HCT116 (cell line): ENCODE measurements at regions not wholly inside any gene's neighbourhood (a gene's known extent, or its start where the extent isn't known, plus 50 kb on each side); places are given as distances from the start of the nearest gene placed in this dataset.

Source experiments
- ATAC-seq: fragments of 200-7000 bp; cut with Tn5 transposase; 2 replicates; pipeline ENCODE4 v1.9.1; 2020; ENCODE audit warnings: mild to moderate bottlenecking, moderate library complexity
- BruUV-seq: library from RNA; stranded (reverse); fragments of 400-500 nt; replicated peaks from 2 replicates; lab custom pipeline; 2021; lab: Mats Ljungman, UMichigan
- CTCF ChIA-PET: fragments of 300-600 bp; sonication (Branson Sonifier 250); formaldehyde crosslinking; loops from one replicate; lab custom pipeline; 2021; ENCODE audit warnings: antibody characterized with exemption; lab: Charles Lee
- POLR2A ChIA-PET: fragments of 300-600, 350-600 bp; sonication (Branson Sonifier 250); formaldehyde crosslinking; loops from one replicate; lab custom pipeline; 2021; ENCODE audit warnings: antibody characterized with exemption; lab: Charles Lee
- RAD21 ChIA-PET, 2 experiments: fragments of 300-600 bp; sonication (Branson Sonifier 250); formaldehyde crosslinking; loops; one replicate each; lab custom pipeline; 2023; ENCODE audit warnings: low total read pairs in 2 of 2; ENCODE audit not compliant: uncharacterized antibody in 2 of 2, unreplicated experiment in 2 of 2, low non-redundant PET in 1 of 2; lab: Charles Lee
- DNase-seq: peaks from one replicate; pipeline ENCODE4 v3.0.0-alpha.2; 2010; ENCODE audit warnings: low read depth, low spot score
- H2AFZ ChIP-seq: fragments of 200-600 bp; shearing (Covaris generic), sonication (generic); 2 replicates; pipeline ENCODE4 v1.6.1; 2017; ENCODE audit warnings: low read depth, mixed run types, mixed read lengths, antibody characterized with exemption, low read length; ENCODE audit not compliant: poor library complexity, severe bottlenecking
- H3K27ac ChIP-seq: 2 replicates; pipeline ENCODE4 v1.5.1; 2012; ENCODE audit warnings: low read depth, low read length
- H3K27me3 ChIP-seq: fragments of 200-600 bp; sonication (generic); 2 replicates; pipeline ENCODE4 v1.6.1; 2016; ENCODE audit warnings: mixed run types, low read length, mixed read lengths; ENCODE audit not compliant: insufficient read depth
- H3K36me3 ChIP-seq, 2 experiments: fragments of 200-500 bp in 1 of 2; fragments of 200-600 bp in 1 of 2; sonication (Bioruptor generic) in 1 of 2; sonication (generic) in 1 of 2; 2 replicates each; pipeline versions ENCODE4 v1.5.1 to v1.6.1; 2014 to 2016; ENCODE audit warnings: low read length in 2 of 2, inconsistent platforms in 1 of 2, mixed read lengths in 1 of 2, mixed run types in 1 of 2; ENCODE audit not compliant: insufficient read depth in 2 of 2, control insufficient read depth in 1 of 2
- H3K4me1 ChIP-seq, 2 experiments: fragments of 200-600 bp in 1 of 2; sonication (generic) in 1 of 2; 2 replicates each; pipeline versions ENCODE4 v1.5.1 to v1.6.1; 2012 to 2017; ENCODE audit warnings: low read length in 2 of 2, inconsistent platforms in 1 of 2, mild to moderate bottlenecking in 1 of 2, mixed read lengths in 1 of 2, mixed run types in 1 of 2, moderate library complexity in 1 of 2; ENCODE audit not compliant: insufficient read depth in 2 of 2, control insufficient read depth in 1 of 2
- H3K4me2 ChIP-seq: fragments of 200-600 bp; sonication (generic); 2 replicates; pipeline ENCODE4 v1.6.1; 2017; ENCODE audit warnings: mixed run types, low read length, mixed read lengths
- H3K4me3 ChIP-seq, 2 experiments: fragments of 200-600 bp in 1 of 2; sonication (generic) in 1 of 2; replicated peaks in 1 of 2; 2 replicates each; pipeline ENCODE4 v1.5.1; 2011 to 2016; ENCODE audit warnings: low read length in 2 of 2, control low read depth in 1 of 2, low read depth in 1 of 2, mild to moderate bottlenecking in 1 of 2, mixed read lengths in 1 of 2, mixed run types in 1 of 2
- H3K79me2 ChIP-seq: fragments of 200-600 bp; sonication (generic); 2 replicates; pipeline ENCODE4 v1.6.1; 2017; ENCODE audit warnings: mild to moderate bottlenecking, mixed run types, low read length, moderate library complexity, mixed read lengths; ENCODE audit not compliant: insufficient read depth
- H3K9ac ChIP-seq: fragments of 200-600 bp; sonication (generic); 2 replicates; pipeline ENCODE4 v1.6.1; 2016; ENCODE audit warnings: low read length, mixed read lengths
- H3K9me2 ChIP-seq: fragments of 200-600 bp; sonication (generic), shearing (Covaris generic); 2 replicates; pipeline ENCODE4 v1.6.1; 2017; ENCODE audit warnings: mixed run types, mild to moderate bottlenecking, moderate library complexity; ENCODE audit not compliant: insufficient read depth
- H3K9me3 ChIP-seq, 2 experiments: fragments of 200-500 bp in 1 of 2; fragments of 200-600 bp in 1 of 2; sonication (Bioruptor generic) in 1 of 2; sonication (generic) in 1 of 2; 2 replicates each; pipeline ENCODE4 v1.6.1; 2014 to 2017; ENCODE audit warnings: low read length in 2 of 2, mixed read lengths in 2 of 2, inconsistent platforms in 1 of 2, low read depth in 1 of 2, mild to moderate bottlenecking in 1 of 2, mixed run types in 1 of 2, moderate library complexity in 1 of 2; ENCODE audit not compliant: control insufficient read depth in 1 of 2, insufficient read depth in 1 of 2
- H4K20me1 ChIP-seq: fragments of 200-600 bp; sonication (generic), shearing (Covaris generic); 2 replicates; pipeline ENCODE4 v1.6.1; 2017; ENCODE audit warnings: mixed run types, mild to moderate bottlenecking, moderate library complexity; ENCODE audit not compliant: insufficient read depth
- ATF3 ChIP-seq: IDR thresholded peaks from 2 replicates; pipeline ENCODE4 v1.6.1; 2012
- CBX3 ChIP-seq: IDR thresholded peaks from 2 replicates; pipeline ENCODE4 v1.6.1; 2012; ENCODE audit warnings: low read depth
- CEBPB ChIP-seq: IDR thresholded peaks from 2 replicates; pipeline ENCODE4 v1.6.1; 2012; ENCODE audit warnings: low read depth
- EGR1 ChIP-seq: IDR thresholded peaks from 2 replicates; pipeline ENCODE4 v1.6.1; 2012; ENCODE audit warnings: low read depth
- ELF1 ChIP-seq: IDR thresholded peaks from 2 replicates; pipeline ENCODE4 v1.6.1; 2012; ENCODE audit warnings: low read depth, borderline replicate concordance
- EZH2 ChIP-seq: fragments of 200-600 bp; sonication (generic); IDR thresholded peaks from 2 replicates; pipeline ENCODE4 v1.6.1; 2017; ENCODE audit warnings: antibody characterized with exemption, mixed run types
- EZH2phosphoT487 ChIP-seq: fragments of 200-600 bp; IDR thresholded peaks from 2 replicates; pipeline ENCODE4 v1.6.1; 2018; ENCODE audit warnings: antibody characterized with exemption, borderline replicate concordance
- FOSL1 ChIP-seq: IDR thresholded peaks from 2 replicates; pipeline ENCODE4 v1.6.1; 2012; ENCODE audit warnings: low read depth
- JUND ChIP-seq: IDR thresholded peaks from 2 replicates; pipeline ENCODE4 v1.6.1; 2012
- MAX ChIP-seq: IDR thresholded peaks from 2 replicates; pipeline ENCODE4 v1.6.1; 2012
- POLR2A ChIP-seq: IDR thresholded peaks from 2 replicates; pipeline ENCODE4 v1.7.0; 2011; ENCODE audit warnings: borderline replicate concordance; ENCODE audit not compliant: insufficient read depth, insufficient read length; ENCODE audit errors: extremely low read depth
- POLR2AphosphoS5 ChIP-seq: IDR thresholded peaks from 2 replicates; pipeline ENCODE4 v1.6.1; 2011; ENCODE audit warnings: mild to moderate bottlenecking, low read depth, low read length, moderate library complexity
- RAD21 ChIP-seq: IDR thresholded peaks from 2 replicates; pipeline ENCODE4 v1.6.1; 2012; ENCODE audit warnings: low read depth, mild to moderate bottlenecking
- SIN3A ChIP-seq: IDR thresholded peaks from 2 replicates; pipeline ENCODE4 v1.6.1; 2012; ENCODE audit warnings: low read depth
- SP1 ChIP-seq: IDR thresholded peaks from 2 replicates; pipeline ENCODE4 v1.6.1; 2012; ENCODE audit warnings: low read depth
- SRF ChIP-seq: IDR thresholded peaks from 2 replicates; pipeline ENCODE4 v1.6.1; 2012; ENCODE audit warnings: low read depth
- TCF7L2 ChIP-seq: IDR thresholded peaks from 2 replicates; pipeline ENCODE4 v1.7.0; 2011; ENCODE audit warnings: borderline replicate concordance, inconsistent platforms; ENCODE audit not compliant: insufficient read depth, insufficient read length; ENCODE audit errors: extremely low read depth
- ZBTB33 ChIP-seq: IDR thresholded peaks from 2 replicates; pipeline ENCODE4 v1.6.1; 2011; ENCODE audit warnings: mild to moderate bottlenecking, low read length, moderate library complexity; ENCODE audit not compliant: insufficient replicate concordance; ENCODE audit errors: extremely low read depth
- ZFX ChIP-seq: fragments of 450-650 bp; IDR thresholded peaks from 2 replicates; pipeline ENCODE4 v1.6.1; 2017
- ZNF274 ChIP-seq: fragments of 200-500 bp; sonication (Bioruptor generic); IDR thresholded peaks from 2 replicates; pipeline ENCODE4 v1.6.1; 2014; ENCODE audit warnings: mild to moderate bottlenecking, low read depth, low read length, inconsistent platforms
- intact Hi-C: fragments of 100-400 bp; cut with micrococcal nuclease; formaldehyde crosslinking; loops from 2 replicates; pipeline ENCODE4 v1.10.0; 2022

- TF ChIP-seq POLR2AphosphoS5 (no peak), SIN3A (no peak), JUND (no peak)
Observed at GRCh38 chr15:39466750-39467105, 114.2 kb upstream of the THBS1 start (continued).

- ChIA-PET CTCF (no interaction called here), RAD21 (no interaction called here), POLR2A (no interaction called here)
- ATAC-seq (no peak), DNase-seq (no peak)
- H2AFZ ChIP-seq, result no peak overlapping the region
- intact Hi-C loops, result no loop called here
- BruUV-seq, result no TSS peak
- H3K4me3 ChIP-seq, result no peak overlapping the region
- H3K27me3 ChIP-seq, result no peaks in the 10 kb centered on the region
- no peak overlapping the region for H3K9ac ChIP-seq
- H3K36me3 ChIP-seq, result no peaks in the 10 kb centered on the region
- no peaks in the 10 kb centered on the region for H3K79me2 ChIP-seq
- no peak overlapping the region for H3K4me2 ChIP-seq
- no peak overlapping the region for H3K27ac ChIP-seq
- H4K20me1 ChIP-seq, result no peaks in the 10 kb centered on the region
- H3K9me2 ChIP-seq, result no peaks in the 10 kb centered on the region
- TF ChIP-seq POLR2A (no peak), ATF3 (no peak), SRF (no peak), CBX3 (no peak), TCF7L2 (no peak), RAD21 (no peak), JUND (no peak), EZH2phosphoT487 (no peak), ZBTB33 (no peak), EGR1 (no peak), CEBPB (no peak), ZNF274 (no peak), ZFX (no peak), MAX (no peak), SIN3A (no peak), POLR2AphosphoS5 (no peak), ELF1 (no peak), EZH2 (no peak), FOSL1 (no peak), SP1 (no peak)
- H3K4me1 ChIP-seq, result no peaks in the 10 kb centered on the region
- H3K9me3 ChIP-seq, result no peaks in the 10 kb centered on the region
Observed at GRCh38 chr15:39468331-39468730, 112.5 kb upstream of the THBS1 start.
